ENCODE measurements at regions not wholly inside any gene's neighbourhood (a gene's known extent, or its start where the extent isn't known, plus 50 kb on each side); places are given as distances from the start of the nearest gene placed in this dataset.

- DNase-seq (ENCODE audit: low read depth), result no peak
Observed at GRCh38 chr5:8050616-8051175, 181.7 kb downstream of the MTRR start.

- DNase-seq (ENCODE audit: low read depth), result no peak
Observed at GRCh38 chr5:8053270-8053669, 184.3 kb downstream of the MTRR start.

DNA sequence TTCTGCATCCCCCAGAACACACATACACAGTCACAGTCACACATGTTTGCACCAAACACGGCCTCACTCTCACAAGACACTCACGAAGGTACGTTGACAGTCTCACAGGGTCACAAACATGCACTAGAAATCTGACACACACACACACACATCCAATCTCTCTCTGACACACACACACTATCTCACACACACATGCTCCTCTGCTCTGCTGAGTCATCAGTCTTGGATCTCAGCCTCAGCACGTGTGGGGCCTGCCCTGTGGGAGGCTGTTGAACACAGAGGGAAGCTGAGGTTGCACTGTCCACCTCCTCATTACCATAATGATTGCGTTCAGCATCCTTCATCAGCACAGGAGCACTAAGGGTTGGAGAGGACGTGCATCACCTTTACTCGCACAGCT lies 188.8 kb downstream of the MTRR start:
- DNase-seq (ENCODE audit: low read depth), result no peak

DNA sequence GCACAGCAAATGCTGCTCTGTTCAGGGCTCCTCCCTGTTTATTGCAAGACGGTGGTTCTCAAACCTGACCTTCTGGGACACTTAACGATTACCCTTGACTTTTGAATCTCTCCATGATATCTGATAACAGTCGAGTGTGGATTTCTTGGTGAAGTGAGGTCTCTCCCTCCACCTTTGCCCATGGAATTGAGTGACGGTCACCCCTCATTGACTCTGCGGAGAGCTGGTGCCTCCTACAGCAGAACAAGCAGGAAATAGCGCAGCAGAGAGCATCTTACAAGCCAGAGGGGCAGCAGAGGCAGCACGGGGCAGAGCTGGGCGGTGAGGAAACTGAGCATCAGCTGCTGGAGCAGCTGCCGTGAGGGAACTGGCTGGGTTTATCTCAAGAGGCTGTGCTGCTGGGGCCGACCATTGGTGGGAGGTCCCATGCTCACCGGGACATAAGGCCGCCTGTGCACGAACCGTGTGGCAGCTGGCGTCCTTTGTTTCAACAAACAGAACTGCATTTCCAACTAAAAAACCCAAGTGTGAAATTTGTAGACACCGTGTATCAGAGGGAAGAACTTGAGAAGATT lies 189.8 kb downstream of the MTRR start:
- DNase-seq (ENCODE audit: low read depth), result no peak

DNA sequence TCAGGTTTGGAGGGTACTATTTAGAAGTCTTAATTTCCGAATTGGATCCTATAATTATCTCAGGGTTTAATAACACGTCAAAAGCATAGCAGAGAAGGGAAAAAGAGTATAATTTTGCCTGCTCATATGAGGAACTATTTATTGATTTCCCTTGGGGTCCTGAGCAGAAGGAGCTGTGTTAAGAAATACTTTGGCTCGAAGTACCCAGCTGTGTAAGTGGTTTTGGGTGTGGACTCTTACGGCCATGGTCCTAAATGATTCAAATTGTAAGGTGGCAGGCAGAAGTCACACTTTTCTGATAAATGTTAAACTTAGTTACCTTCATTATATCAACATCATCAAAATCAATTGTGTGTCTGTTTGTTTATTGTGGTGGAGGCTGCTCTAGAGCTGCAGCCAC lies 190.4 kb downstream of the MTRR start:
- no peak for DNase-seq (ENCODE audit: low read depth)

GRCh38 chr5:8060235-8060952 lies 191.4 kb downstream of the MTRR start:
- DNase-seq (ENCODE audit: low read depth), result no peak

GRCh38 chr5:8060953-8061429 lies 192.0 kb downstream of the MTRR start:
- no peak for DNase-seq (ENCODE audit: low read depth)

DNA sequence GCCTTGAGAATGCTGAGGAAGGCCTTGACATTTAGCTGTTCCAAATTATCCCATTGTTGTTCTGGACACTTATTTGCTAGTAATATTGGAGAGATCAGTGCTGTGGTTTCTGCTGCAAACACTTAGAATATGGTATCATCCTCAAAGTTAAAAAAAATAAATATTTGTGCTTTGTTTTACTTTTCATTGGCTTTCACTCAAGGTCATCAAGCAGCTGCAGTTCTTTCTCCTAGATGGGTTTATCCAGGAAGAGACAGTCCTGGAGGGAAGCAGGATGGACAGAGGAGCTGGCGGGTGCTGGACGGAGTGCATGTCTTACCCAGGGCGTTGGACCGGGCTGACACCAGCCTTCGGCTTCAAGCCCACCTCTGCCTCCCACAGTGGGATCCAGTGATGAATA lies 193.6 kb downstream of the MTRR start:
- no peak for DNase-seq (ENCODE audit: low read depth)

DNA sequence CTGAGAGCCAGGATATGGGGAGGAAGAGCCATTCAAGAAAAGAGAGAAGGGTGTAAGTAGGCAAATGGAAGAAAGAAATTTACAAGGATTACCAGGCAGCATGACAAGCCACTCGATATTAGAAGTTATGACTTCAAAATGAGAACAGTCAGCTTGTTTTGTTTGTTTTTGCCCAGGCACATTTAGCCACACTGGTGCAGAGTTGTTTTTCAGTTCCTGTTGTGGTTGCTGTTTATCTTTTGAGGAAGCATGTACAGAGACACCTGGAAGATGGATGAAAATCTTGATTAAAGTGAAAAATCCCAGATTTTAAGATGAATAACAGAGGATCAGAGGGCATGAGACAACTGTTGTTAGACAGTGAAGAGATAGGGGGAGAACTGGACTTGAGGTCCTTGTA lies 199.1 kb downstream of the MTRR start:
- no peak for DNase-seq (ENCODE audit: low read depth)

DNA sequence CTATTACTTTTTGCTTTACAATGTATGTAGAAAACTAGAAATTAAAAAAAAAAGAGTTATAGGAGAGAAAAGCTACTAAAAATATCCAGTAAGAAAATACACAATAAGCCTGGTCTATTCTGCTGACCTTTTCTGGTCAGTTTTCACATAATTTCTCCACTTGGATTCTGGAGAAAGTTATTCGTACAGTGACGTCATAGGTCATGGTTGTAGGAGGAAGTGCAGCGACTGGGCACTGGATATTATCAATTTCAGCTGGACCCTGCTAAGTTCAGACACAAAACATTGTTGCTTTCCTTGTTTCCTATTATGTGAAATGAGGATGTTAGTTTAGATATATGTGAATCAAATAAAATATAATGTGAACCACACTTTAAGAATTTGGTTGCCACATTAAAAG lies 201.2 kb downstream of the MTRR start:
- no peak for DNase-seq (ENCODE audit: low read depth)

GRCh38 chr5:8079056-8079455 lies 210.1 kb downstream of the MTRR start:
- DNase-seq (ENCODE audit: low read depth), result no peak

- DNase-seq (ENCODE audit: low read depth), result no peak
Observed at GRCh38 chr5:8081179-8081578, 212.2 kb downstream of the MTRR start.

DNA sequence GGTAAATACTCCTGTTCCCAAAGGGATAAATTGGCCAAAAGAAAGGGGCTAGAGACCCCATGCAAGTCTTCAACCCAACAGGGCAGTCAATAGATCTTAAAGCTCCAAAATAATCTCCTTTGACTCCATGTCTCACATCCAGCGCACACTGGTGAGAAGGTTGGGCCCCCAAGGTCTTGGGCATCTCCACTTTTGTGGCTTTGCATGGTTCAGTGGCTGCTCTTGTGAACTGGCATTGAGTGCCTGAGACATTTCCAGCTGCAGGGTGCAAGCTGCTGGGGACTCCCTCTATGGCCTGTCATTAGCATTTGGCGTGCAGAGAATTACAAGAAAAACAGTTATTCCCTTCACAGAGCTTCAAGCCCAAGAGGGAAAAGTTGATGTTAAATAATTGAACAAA lies 224.7 kb downstream of the MTRR start:
- no peak for DNase-seq (ENCODE audit: low read depth)

DNA sequence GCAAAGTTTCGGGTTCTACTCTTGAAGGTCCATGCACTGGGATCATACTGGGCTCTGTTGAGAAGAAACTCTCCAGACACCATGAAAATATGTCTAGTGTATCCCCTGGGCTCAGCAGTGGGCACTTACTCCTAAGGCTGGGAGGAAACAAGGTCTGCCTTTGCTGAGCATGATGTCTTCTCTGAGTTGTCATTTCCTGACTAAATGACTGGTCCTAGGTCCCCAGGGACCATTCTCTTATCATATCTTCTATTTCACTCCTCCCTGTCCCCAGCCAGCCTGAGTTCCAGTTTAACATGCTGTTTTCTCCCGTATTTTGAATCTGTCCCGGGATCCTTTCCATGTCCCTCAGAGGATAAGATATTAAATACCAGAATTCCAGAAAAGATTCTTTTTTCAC lies 225.4 kb downstream of the MTRR start:
- no peak for DNase-seq (ENCODE audit: low read depth)

GRCh38 chr5:8097146-8097545 lies 228.2 kb downstream of the MTRR start:
- DNase-seq (ENCODE audit: low read depth), result no peak

DNA sequence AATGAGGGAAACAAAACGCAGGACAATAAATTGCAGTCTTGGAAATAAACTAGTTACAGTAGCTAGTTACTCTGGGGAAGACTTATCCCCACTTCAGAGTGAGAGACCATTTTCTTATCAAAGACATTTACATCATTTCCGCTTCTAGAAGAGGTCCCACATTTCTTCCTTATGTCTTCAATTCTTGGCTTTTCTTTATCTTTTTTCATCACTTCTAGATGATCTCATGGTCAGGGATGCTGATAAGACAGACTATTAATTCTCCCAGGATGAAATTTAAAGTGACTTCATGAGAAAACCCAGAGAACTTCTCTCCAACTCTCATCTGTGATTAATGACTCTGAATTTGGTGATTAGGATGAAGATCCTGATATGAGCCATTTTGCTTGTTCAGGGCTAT lies 229.1 kb downstream of the MTRR start:
- no peak for DNase-seq (ENCODE audit: low read depth)

- DNase-seq (ENCODE audit: low read depth), result no peak
Observed at GRCh38 chr5:8102714-8103113, 233.8 kb downstream of the MTRR start.

DNA sequence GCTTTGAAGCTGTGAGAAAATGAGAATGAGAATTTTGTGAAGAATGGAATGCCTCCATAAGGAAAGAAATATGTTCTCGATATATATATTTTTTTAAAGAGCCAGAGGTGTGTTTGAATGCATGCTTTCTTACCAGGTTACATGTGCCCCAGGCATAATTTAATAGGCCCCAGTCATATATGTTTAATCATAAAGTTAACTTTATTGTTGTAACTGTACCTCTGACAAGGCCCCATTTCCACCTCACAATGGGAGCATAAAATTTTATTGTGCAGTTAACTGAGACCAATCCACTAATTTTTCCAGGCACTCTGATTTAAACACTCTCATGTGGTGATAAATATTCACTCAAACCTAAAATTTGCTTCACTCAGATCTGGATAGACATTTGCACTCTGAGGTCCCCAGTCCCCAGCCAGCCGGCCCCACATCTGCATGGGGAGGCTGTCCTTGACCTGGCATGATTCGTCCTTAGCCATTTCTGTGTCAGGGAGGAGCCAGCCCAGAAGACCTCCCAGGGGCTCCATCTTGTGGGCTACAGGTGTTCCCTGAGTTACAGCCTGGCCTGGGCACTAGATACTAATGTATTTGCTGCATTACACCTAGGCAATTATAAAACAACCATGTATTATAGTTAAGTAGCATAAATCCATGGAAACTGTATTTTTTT lies 245.8 kb downstream of the MTRR start:
- no peak for DNase-seq (ENCODE audit: low read depth)

- DNase-seq (ENCODE audit: low read depth), result no peak
Observed at GRCh38 chr5:8123559-8123958, 254.6 kb downstream of the MTRR start.

- no peak for DNase-seq (ENCODE audit: low read depth)
Observed at GRCh38 chr5:8134609-8135008, 265.7 kb downstream of the MTRR start.

GRCh38 chr5:8135742-8136141 lies 266.8 kb downstream of the MTRR start:
- DNase-seq (ENCODE audit: low read depth), result no peak

DNA sequence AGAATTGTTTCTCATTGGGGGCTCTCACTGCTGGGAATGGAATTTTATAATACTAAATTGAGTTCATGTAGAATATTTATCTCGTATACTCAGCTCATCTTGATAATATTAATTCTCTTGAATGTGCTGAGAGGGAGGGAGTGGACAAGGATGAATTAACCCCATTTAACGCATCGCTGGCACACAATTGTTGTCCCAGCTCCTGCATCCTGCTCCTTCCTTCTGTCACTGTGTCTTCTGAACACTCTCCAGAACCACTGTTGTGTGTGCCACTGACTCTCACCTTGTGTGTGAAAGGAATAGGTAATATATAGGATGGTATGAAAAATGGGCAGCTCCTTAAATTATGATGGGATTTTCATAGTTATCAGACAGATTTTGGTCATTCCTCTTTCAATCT lies 267.3 kb downstream of the MTRR start:
- DNase-seq (ENCODE audit: low read depth), result no peak

- DNase-seq (ENCODE audit: low read depth), result no peak
Observed at GRCh38 chr5:8137941-8138550, 269.1 kb downstream of the MTRR start.

Measured in T-helper 22 cell (primary cell).